Amniotic stem cell (primary cell): ENCODE measurements at regions not wholly inside any gene's neighbourhood (a gene's known extent, or its start where the extent isn't known, plus 50 kb on each side); places are given as distances from the start of the nearest gene placed in this dataset.

Experiments
- DNase-seq: peaks from one replicate; lab custom pipeline; 2025; lab: John Stamatoyannopoulos, UW

DNA sequence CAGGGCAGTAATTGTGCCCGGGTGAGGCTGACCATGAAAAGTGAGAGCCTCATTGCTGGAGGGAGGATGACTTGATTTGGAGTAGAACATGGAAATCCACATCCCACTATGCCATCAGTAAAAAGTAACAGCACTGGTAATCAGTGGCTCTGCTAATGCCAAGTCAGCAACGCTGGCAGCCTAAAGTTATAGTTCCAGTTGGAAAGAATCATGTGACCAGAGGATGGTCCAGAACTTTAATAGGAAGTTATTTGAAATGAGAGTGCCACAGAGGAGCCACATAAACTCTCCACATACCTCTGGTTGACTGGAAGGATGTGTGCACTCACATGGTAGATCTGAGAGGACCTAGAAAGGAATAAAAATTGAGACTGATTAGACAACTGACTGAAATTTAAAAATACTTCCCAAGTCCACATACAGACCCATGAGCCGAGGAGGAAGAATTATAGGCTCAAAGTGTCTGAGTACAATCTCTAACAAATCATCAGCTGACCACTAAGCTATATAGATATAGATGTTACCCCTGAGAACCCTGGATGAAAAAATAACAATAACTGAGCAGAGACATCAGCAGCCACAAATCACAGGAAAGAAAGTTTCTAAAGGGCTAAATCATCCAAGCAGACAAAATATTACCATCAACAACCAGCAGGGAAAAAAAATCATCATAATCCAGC lies 346.8 kb downstream of the STK39 start:
- no peak for DNase-seq

DNA sequence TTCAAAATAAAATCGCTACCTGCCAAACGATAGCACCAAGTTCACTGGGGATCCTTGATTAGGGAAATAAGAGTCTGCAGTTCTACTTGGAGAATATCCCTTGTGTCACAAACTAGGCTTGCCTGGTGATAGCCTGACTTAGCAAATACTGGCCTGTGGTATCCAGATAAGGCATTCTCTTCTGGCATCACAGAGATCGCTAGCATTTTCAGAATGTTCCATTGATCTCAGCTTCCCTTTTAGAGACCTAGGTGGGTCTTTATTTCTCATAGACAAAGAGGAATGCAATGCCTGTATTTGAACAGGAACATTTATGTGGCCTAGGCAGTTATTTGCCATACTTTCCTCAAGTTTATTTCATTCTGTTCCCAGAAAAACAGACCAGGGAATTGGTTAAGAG lies 349.1 kb downstream of the STK39 start:
- no peak for DNase-seq

DNA sequence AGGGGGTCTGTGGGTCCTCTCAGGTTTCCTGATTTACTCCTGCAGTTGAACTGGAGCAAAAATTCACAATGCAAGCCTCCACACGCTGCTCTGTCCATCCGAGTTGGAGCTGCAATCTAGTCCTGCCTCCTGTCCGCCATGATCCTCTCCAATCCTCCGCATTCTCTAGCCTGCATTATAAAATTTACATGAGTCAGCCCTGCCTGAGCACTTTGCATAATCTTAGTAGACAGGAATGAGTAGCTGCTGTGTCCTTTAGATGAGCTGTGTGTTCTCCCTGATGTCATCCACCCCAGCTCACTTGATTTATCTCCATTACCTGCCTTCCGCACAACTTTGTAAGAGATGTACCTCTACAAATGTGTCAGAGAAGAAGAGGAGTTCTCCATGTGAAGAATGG lies 355.6 kb downstream of the STK39 start:
- no peak for DNase-seq

DNA sequence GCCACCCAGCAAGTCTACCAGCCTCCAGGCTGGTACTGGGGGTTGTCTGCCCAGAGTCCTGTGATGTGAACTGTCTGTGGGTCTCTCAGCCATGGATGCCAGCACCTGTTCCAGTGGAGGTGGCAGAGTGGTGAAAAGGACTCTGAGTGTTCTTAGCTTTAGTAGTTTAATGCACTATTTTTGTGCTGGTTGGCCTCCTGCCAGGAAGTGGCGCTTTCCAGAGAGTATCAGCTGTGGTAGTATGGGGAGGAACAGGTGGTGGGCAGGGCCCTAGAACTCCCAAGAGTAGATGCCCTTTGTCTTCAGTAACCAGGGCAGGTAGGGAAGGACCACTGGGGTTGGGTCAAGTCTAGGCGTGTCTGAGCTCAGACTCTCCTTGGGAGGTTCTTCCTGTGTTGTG lies 356.7 kb downstream of the STK39 start:
- no peak for DNase-seq

DNA sequence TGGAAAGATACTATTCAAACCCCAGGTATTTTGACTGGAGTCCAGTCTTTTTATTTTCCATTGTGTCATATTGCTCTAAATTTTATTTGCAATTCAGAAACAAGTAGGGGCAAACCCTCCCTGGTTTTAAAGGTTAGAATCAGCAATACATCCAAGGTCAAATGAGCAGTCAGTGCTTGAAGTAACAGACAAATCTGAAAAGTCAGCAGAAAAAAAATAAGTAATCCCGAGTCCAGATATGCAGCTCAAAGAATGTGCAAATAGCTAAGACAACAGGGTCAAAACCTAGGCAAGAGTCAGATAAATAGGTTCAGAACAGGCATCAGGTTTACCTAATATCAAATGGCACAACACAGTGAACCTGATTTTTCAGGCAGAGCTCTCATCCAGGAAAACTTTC lies 367.0 kb downstream of the STK39 start:
- DNase-seq = no peak

DNA sequence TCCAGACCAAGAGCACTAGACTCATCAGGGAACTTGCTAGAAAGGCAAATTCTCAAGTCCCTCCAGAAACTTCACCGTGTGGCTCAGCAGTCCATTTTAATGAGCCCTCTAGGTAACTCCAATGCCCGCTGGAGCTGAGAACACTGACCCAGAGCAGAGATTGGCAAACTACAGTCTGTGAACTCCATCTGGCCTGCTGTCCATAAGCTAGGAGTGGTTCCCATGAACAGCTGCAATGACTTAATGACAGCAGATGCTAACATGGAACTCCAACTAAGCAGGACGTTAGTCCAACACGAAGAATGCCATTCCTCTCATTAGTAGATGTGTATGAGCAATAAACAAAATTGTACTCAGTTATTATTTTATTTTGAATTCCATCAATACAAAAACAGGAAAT lies 371.9 kb downstream of the STK39 start:
- no peak for DNase-seq

DNA sequence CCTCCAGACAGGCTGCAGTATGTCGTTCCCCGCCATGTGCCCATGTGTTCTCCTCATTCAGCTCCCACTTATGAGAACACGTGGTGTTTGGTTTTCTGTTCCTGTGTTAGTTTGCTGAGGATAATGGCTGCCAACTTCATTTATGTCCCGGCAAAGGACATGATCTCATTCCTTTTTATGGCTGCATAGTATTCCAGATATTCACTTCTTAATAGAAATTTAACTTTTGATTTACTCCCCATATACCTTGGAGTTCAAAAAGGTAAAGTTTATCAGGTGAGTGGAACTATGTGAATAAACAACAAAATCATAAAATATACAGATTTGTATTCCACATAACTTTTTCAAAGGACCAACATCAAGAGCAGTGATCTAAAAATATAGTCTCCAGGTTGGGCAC lies 372.6 kb downstream of the STK39 start:
- no peak for DNase-seq

DNA sequence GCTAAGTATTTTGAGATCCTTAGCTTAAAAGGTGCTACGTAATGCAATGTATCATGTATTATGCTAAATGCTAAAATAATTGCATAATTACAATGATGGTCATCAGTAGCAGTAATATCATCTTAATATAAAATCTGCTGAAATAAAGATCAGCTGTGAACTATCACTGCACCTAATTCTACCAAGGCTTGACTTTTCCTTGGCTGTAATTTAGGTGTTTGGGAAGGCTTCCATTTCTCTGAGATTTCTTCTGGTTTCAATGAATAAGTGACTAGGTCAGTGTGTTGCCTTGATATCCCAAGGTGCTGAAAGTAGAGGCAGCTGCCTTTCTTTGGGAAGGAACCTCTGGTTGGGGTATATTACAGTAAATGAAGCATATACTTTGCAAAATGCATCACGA lies 376.1 kb downstream of the STK39 start:
- no peak for DNase-seq

DNA sequence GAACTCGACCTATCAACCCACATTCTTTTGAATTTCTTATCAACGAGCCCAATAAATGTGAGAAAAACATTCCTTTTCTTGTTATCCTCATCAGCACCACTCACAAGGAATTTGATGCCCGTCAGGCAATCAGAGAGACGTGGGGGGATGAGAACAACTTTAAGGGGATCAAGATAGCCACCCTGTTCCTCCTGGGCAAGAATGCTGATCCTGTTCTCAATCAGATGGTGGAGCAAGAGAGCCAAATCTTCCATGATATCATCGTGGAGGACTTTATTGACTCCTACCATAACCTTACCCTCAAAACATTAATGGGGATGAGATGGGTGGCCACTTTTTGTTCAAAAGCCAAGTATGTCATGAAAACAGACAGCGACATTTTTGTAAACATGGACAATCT lies 378.2 kb downstream of the STK39 start:
- DNase-seq = no peak

DNA sequence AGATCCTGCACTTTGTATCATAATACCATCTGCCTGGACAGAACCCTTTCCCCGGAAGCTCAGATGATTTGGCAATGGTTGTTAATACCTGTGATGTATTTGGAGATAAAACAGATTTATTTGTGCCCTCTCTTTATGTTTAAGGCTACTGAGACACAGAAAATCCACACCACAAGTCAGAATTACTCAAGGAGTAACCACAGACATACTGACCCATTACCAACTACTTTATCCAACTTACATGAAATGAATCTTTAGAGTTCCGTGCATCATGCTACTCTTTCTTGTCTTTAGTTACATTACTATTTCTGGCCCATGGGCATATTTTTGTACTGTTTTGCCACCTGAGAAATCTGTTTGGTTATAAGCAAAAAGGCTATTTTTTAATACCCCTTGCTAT lies 384.0 kb downstream of the STK39 start:
- no peak for DNase-seq

DNA sequence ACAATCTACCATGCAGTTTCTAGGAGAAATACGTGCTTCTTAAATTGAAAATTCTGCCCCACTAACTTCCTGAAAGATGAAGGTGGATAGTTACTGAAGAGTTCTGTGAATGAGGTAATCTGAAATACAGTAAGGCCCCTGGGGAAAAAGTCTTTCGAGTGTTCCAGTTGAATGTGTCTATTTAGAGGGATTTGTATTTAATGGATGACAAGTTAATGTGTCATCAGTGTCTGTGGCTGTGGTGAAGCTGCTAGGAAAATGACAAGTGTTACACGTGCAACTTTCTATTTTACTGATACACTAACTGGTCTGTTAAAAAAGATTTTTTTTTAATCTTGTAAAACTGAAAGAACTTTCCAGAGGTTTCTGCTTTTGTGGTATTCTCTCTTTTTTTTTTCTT lies 384.6 kb downstream of the STK39 start:
- DNase-seq = no peak

DNA sequence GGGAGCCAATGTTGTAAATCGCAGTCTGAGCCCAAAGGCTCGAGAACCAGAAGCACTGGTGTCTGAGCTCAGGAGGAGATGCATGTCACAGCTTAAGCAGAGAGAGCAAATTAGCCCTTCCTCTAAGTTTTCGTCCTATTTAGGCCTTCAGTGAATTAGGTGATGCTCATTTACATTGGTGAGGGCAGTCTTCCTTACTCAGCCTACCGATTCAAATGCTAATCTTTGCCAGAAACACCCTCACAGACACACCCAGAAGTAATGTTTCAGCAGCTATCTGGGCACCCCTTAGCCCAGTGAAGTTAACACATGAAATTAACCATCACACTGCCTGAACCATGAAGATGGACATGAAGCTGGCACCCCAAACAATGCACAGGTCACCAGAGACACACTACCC lies 385.1 kb downstream of the STK39 start:
- DNase-seq = no peak

DNA sequence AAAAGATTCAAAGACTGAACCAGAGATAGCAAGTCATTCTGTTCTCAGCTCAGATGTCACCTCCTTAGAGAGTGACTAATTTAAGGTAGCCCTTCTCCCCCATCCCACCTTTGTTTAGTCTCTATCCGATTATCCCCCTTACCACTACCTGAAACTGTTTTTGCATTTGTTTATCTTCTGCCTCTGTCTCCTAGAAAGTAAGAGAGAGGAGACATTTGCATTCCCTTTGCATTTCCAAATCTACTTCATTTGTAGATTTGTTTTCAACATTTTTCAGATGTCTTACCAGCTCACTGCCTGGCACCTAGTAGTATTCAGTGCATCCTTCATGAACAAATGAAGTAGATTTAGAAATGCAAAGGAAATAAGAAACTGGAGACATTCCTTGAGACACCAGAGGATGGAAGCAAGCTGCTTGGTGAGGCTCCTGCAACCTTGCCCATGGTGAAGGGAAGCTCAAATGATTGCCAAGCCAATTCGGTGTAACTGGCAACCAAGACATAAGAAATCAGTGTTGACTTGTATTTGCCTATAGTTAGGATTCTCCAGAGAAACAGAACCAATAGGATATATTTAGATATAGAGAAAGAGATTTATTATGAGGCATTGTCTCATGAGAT lies 385.7 kb downstream of the STK39 start:
- DNase-seq = no peak

DNA sequence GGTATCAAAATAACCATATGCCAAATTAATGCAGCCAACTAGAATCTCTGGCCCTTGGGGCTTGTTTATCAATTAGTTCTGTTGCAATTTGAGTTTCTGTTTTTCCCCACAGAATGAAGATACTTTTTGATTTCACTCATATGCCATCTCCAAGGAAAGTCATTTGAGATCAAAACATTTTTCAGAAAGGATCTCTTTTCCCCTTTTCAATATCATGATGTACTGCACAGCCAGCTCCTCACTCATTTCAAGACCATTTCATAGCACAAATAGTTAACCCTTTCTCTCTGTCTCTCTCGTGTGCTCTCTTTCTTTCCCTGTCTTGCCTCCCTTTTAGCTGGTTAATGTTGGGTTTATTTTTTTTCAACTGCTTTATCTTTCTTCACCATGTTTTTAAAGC lies 387.3 kb downstream of the STK39 start:
- no peak for DNase-seq

DNA sequence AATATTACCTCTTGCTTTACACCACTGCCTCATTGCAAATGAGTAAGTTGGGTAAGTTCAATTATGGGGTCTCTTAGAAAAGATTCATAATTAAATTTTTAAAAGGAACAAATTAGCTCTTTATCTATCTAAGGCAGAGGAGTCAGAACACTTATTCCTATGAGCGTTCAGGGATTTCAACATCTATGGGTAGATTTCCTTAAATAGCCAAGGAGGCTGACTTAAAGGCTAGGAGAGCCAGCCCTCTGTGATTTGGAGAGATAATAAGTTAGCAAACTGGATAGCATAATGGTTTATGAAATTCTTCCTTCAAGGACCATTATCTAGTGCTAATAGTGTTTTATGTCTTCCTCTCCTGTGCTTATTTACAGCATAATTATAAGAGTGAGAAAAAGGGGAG lies 387.7 kb downstream of the STK39 start:
- DNase-seq = no peak

DNA sequence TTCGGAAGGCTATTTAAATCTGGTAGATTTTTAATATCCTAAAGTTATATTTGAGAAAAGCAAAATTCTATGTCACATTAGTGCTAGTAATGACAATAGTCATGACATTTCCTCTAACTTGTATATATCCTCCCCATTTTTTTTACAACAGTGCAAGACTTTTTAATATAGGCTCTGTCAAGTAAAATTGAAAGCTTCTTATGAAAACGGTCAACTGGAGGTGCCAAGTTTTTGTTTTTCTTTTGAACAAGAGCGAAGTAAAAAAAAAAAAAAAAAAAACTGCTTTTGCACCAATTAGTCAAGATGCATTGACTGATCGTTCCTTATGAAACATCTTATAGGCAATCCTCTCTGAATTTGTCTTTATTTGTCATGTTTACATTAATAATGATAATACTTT lies 389.3 kb downstream of the STK39 start:
- DNase-seq = no peak

DNA sequence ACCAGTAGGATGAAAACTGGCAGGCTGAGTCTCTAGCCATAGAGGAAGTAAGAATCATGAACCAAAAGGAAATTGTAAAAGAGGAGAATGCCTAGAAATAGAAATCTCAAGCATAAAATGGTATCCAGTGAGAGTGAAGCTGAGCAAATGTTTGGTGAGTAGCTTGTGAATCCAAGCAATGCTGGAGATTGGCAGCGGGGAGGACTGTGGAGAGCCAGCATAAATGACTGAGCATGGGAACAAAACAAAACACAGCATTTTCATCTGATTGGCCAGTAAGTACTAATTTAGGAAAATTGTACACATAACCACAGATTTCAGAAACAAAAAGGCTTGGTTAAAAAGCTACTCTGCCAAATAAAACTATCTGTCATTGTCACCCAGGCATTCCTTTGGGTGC lies 390.0 kb downstream of the STK39 start:
- no peak for DNase-seq

DNA sequence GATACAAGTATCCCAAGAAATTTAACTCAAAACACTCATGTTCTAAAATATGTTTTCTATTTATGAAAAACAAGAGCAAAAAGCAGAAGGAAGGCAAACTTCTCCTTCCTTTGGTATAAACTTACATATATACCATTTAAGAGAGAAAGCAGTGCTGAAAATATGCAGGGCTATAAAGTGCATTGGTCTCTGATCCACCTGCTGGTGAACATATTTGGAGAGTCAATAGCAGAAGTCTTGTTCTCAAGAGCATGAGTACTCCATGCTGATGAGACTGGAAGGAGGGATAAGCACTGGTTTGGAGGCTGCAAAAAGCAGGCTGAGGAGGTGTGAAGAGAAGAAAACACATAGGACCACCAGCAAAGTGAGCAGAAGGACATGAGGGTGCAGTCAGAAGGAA lies 391.2 kb downstream of the STK39 start:
- no peak for DNase-seq

DNA sequence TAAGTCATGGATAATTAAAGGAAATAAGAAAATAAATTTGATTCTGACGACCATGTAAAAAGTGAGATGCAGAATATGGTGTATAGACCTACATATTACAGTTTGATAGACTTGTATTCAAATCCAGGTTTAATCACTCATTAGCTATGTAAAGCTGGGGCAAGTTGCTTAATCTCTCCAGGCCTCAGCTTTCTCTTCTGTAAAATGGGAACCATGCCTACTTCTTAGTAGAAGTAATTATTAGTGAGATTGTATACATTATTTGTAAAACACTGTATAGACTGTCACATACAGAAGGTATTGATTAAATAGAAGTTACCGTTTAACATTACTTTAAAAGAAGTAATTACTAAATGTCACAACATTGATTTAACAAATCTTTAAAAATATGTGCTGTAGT lies 392.2 kb downstream of the STK39 start:
- DNase-seq = no peak

DNA sequence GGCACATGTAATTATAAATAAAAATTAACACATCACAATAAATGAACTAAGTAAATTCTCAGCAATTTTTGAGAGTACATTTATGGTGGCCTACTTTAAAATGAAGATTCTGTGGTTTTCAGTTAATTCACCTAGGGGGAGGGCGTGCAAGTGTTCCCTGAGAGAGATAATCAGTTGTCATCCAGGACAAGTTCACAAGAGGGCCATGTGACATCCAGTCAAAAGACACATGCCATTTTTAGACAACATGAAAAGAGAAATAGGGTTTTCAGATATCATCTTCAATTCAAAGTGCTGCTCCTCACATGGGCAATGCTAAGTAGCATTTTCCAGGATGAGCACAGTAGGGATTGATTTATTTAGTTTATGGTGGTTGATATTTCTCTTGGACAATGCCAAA lies 393.7 kb downstream of the STK39 start:
- DNase-seq = no peak

DNA sequence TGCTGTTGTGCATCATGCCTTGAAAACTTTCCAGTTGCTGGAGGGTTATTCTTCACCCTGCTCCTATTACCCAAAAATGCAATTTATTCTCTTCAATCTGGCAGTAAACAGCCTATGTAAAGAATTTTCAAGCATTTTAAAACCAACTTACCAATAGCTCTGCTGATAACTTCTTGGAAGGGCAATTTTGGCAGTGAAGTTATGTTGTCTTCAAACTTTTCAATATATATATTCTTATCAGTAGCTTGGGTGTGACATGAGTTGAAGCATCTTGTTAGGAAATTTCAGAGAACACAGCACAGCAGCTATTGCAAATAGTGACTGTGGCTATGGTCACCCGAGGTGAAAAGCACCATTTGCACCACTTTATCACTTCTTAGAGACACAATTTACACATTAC lies 395.5 kb downstream of the STK39 start:
- DNase-seq = no peak

DNA sequence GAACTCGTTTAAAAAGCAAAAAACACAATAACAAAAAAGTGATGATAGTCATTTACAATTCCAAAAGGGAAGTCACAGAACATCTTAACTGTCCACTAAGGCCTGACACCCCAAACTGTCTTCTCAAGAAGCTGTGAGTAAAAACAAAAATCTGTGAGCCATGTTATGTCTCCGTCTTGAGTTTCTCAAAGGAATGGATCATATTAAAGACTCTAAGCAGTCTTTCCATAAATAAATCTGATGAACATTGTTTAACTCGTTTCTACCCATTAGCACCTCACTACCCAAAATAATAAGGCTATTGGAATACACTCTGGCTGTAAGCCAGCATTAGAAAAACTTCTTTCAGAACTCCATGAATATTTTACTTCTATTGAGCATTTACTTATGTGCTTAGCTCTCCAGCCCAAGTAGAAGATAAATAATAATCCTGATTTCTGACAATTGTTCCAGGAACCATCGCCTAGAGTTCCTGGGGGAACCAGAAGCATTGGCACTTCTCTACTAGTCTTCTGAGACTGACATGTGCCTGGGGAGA lies 396.0 kb downstream of the STK39 start:
- no peak for DNase-seq

DNA sequence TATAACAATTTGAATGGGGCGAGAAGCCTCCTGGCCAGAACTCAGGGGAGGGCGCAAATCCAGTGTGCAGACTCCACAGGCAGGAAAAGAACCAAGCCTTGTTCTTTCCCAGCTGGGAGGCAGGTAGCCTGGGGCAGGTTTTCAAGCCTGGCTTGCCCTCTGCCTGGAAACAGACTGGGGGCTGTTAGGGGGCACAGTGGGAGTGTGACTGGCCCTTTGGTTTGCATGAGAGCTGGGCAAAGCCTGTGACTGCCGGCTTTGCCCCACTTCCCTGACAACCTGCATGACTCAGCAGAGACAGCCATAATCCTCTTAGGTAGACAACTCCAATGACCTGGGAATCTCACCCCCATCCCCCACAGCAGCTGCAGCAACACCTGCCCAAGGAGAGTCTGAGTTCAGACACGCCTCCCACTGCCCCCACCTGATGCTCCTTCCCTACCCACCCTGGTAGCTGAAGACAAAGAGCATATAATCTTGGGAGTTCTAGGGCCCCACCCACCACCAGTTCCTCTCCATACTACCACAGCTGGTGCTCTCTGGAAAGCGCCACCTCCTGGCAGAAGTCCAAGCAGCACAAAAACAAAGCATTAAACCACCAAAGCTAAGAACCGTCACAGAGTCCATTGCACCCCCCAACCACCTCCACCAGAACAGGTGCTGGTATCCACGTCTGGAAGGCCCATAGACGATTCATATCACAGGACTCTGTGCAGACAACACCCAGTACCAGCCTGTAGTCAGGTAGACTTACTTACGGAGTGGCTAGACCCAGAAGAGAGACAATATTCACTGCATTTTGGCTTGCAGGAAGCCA lies 402.5 kb downstream of the STK39 start:
- no peak for DNase-seq
